ENCODE measurements at regions not wholly inside any gene's neighbourhood (a gene's known extent, or its start where the extent isn't known, plus 50 kb on each side); places are given as distances from the start of the nearest gene placed in this dataset.

DNA sequence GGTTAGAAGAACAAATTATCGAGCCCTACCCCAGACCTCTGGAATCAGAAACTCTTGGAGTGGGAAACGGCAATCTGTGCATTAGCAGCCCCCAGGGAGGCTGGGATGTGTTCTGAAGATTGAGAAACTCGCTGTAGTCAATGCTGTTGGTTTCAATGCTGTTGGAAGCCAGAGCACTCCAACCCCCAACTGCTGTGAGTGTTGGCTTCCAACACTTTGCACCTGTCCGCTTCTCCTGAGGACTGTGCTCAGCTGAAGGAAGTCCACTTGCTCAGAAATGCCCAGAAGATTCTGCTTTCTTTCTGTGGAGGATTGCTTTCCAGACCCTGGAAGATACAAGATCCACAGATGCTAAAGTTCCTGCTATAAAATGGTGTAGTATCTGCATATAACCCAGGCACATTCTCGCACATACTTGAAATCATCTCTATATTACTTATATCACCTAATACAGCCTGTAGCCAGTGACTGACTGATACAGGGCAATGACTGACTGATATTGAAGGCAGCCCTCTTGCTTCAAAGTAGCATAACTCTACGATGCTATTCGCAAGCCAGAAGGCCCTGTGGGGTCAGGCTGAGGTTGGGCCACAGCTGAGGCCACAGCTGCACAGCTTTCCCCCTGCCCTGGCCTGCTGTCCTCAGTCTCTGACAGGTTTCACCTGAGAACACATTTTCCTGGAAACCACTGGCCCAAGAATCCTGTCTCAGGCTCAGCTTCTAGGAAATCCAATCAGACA is 757.7 kb upstream of the ID2 start:
- ATAC-seq, result no peak
- 73 to 79% methylated on average over 7 of the region's 7 CpGs for WGBS, 2 donors
- TF ChIP-seq, protein P1, sequence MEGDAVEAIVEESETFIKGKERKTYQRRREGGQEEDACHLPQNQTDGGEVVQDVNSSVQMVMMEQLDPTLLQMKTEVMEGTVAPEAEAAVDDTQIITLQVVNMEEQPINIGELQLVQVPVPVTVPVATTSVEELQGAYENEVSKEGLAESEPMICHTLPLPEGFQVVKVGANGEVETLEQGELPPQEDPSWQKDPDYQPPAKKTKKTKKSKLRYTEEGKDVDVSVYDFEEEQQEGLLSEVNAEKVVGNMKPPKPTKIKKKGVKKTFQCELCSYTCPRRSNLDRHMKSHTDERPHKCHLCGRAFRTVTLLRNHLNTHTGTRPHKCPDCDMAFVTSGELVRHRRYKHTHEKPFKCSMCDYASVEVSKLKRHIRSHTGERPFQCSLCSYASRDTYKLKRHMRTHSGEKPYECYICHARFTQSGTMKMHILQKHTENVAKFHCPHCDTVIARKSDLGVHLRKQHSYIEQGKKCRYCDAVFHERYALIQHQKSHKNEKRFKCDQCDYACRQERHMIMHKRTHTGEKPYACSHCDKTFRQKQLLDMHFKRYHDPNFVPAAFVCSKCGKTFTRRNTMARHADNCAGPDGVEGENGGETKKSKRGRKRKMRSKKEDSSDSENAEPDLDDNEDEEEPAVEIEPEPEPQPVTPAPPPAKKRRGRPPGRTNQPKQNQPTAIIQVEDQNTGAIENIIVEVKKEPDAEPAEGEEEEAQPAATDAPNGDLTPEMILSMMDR (IDR thresholded peaks at IDR 0.05), result no peak
- Histone ChIP-seq H3K4me1 (no peaks in the 10 kb centered on the region), H3K36me3 (no peaks in the 10 kb centered on the region), H3K27ac (no peak overlapping the region), H3K9me3 (no peaks in the 10 kb centered on the region), H3K4me3 (no peak overlapping the region), H3K27me3 (no peaks in the 10 kb centered on the region)
- no peak for FAIRE-seq
- DNase-seq, result no peak
- intact Hi-C loops (cut with DNase I), result no loop called here

DNA sequence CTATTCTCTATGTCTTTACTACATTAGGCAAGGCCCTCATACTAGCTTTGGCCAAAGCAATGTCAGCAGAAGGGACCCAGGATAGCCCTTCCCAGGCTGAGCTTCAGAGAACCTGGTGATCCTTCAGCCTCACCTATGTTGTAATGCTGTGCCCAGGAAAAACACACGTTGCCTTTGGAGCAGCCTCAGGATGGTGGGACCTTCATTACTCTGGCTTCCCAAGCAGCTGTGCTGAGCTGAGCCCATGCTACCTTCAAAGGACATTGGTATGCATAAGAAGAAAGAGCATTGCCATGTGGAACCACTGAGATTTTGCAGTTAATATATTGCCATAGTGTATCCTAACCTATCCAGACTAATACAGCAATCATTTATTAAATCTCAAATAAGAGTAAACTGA is 756.4 kb upstream of the ID2 start:
- TF ChIP-seq, protein P1 (IDR thresholded peaks at IDR 0.05), result no peak
- 61 to 73% methylated on average over 1 of the region's 1 CpG for WGBS, 2 donors
- intact Hi-C loops (cut with DNase I), result no loop called here
- H3K4me3 ChIP-seq, result no peak overlapping the region
- FAIRE-seq (no peak), DNase-seq (no peak), ATAC-seq (no peak)
- no peaks in the 10 kb centered on the region for H3K36me3 ChIP-seq
- H3K27ac ChIP-seq, result no peak overlapping the region
- no peaks in the 10 kb centered on the region for H3K27me3 ChIP-seq
- no peaks in the 10 kb centered on the region for H3K4me1 ChIP-seq
- H3K9me3 ChIP-seq, result no peaks in the 10 kb centered on the region

DNA sequence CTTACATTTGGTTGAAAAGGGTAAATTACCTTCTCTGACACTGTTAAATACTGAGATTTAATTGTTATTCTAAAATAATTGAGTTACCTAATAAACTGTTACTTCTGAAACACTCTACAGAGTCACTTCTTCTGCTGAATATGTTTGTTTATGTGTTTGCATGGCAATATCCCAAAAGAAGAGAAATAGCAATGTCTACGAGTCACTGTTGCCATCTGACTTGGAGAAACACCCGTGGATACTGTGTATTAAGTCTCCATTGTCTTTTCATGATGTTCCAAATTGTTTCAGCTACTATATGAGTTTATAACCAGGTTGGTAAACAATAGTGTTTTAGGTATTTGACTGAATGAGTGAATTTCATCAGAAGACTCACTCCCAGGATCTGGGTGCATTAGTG is 754.2 kb upstream of the ID2 start:
- TF ChIP-seq, protein P1 (IDR thresholded peaks at IDR 0.05), result no peak
- no peak for DNase-seq
- no peaks in the 10 kb centered on the region for H3K9me3 ChIP-seq
- no peaks in the 10 kb centered on the region for H3K36me3 ChIP-seq
- intact Hi-C loops (cut with DNase I), result no loop called here
- ATAC-seq, result no peak
- H3K4me1 ChIP-seq, result no peaks in the 10 kb centered on the region
- no peak overlapping the region for H3K27ac ChIP-seq
- no peak overlapping the region for H3K4me3 ChIP-seq
- H3K27me3 ChIP-seq, result no peaks in the 10 kb centered on the region
- FAIRE-seq, result no peak
- 74 to 85% methylated on average over 2 of the region's 2 CpGs for WGBS, 2 donors

DNA sequence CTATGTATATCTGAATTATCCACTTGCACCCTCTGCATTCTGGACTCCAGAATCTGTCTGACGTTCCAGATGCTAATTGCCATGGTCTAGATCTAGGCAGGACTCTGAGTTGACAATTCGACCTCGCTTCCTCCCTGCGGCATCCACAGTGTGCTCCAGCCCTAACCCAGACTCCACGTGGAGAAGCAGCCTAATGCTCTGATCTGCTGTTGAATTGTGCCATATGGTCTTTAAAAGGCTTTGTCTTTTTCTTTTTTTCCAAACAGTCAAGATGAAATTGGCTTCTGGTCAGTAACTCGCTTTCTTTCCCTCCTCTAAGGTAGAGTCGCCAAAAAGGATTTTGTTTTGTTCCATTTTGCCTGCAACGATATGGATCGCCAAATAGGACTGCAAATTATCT is 752.6 kb upstream of the ID2 start:
- no peak for DNase-seq
- H3K27me3 ChIP-seq, result no peaks in the 10 kb centered on the region
- no peak overlapping the region for H3K27ac ChIP-seq
- no peak for ATAC-seq
- WGBS, 2 donors, result 89 to 92% methylated on average over 9 of the region's 9 CpGs
- H3K36me3 ChIP-seq, result no peaks in the 10 kb centered on the region
- H3K9me3 ChIP-seq, result no peaks in the 10 kb centered on the region
- no peaks in the 10 kb centered on the region for H3K4me1 ChIP-seq
- no peak overlapping the region for H3K4me3 ChIP-seq
- FAIRE-seq, result no peak
- intact Hi-C loops (cut with DNase I), result no loop called here
- TF ChIP-seq, protein P1 (IDR thresholded peaks at IDR 0.05), result no peak

DNA sequence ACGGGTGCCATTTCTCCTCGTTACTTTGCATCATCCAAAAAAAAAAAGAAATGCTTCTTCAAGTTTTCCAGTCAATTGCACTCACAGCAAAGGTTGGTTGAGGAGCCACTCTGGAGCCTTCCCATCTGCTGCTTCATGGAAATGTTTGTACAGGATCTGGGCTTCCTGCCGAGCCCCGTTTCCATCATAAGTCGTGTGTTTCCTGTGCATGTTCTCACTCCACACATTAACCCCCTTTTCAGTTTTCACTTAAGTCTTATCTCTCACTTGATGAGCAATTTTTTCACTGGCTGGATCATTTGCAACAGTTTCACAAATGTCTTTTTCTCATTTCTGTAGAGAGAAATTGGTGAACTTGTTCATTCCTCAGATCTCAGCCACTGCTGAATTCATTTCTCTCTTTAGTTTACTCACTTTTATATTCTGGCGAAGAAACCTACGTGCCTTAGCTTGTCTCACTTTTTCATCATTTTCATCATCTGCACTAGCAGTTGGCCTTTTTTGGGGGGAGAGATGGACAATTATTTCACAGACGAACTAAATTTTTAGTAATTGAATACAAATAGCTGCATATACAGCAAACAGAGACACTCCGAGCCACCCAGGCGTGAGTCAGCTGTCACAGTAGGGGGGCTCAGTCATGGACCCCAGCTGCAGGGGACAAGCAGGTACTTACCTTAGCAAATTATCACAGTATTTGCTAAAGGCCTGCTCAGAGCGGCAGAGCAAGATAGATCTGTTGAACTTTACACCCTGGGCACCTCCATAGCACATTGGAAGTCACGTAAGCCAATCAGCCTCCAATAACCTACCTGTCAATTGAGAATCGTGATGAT is 750.8 kb upstream of the ID2 start:
- WGBS, 2 donors, result 72 to 79% methylated on average over 13 of the region's 13 CpGs
- H3K27ac ChIP-seq, result no peak overlapping the region
- no peaks in the 10 kb centered on the region for H3K36me3 ChIP-seq
- ATAC-seq (no peak), FAIRE-seq (no peak), DNase-seq (no peak)
- H3K27me3 ChIP-seq, result no peaks in the 10 kb centered on the region
- no peak overlapping the region for H3K4me3 ChIP-seq
- no peaks in the 10 kb centered on the region for H3K4me1 ChIP-seq
- TF ChIP-seq, protein P1 (IDR thresholded peaks at IDR 0.05), result no peak
- H3K9me3 ChIP-seq, result no peaks in the 10 kb centered on the region
- intact Hi-C loops (cut with DNase I), result no loop called here
